ENCODE measurements at regions not wholly inside any gene's neighbourhood (a gene's known extent, or its start where the extent isn't known, plus 50 kb on each side); places are given as distances from the start of the nearest gene placed in this dataset.

- TF ChIP-seq CTCF (IDR thresholded peaks at IDR 0.05) (no peak), POLR2A (IDR thresholded peaks at IDR 0.05) (no peak), EP300 (IDR thresholded peaks at IDR 0.05) (no peak)
These were observed 367.9 kb downstream of the SOX9 start for GRCh38 chr17:72488555-72489271.

All from ovary (tissue), 3 donors.